Thymus (tissue), 11 donors: ENCODE measurements at regions not wholly inside any gene's neighbourhood (a gene's known extent, or its start where the extent isn't known, plus 50 kb on each side); places are given as distances from the start of the nearest gene placed in this dataset.
"Not testable (repeated sequence)": the region's sequence is repeated elsewhere in the genome, so short reads cannot be mapped to it uniquely, and the experiment has no call there.

Experiments used
- DNase-seq, 9 donors: peaks; one replicate each; pipeline ENCODE4 v3.0.0-alpha.2; 2013; ENCODE audit warnings: low spot score in 9 of 9, low read depth in 6 of 9, missing footprints in 1 of 9
- H3K27ac ChIP-seq, 2 donors: one replicate each; pipeline ENCODE4 v1.5.1; 2013; ENCODE audit warnings: control low read depth in 1 of 2, low read depth in 1 of 2, low read length in 1 of 2, mild to moderate bottlenecking in 1 of 2, moderate library complexity in 1 of 2
- H3K27me3 ChIP-seq, 2 donors: one replicate each; pipeline ENCODE4 v1.5.1; 2013; ENCODE audit warnings: low read length in 1 of 2; ENCODE audit not compliant: control insufficient read depth in 2 of 2, insufficient read depth in 1 of 2
- H3K36me3 ChIP-seq, 2 donors: one replicate each; pipeline ENCODE4 v1.5.1; 2013; ENCODE audit warnings: low read length in 1 of 2, mild to moderate bottlenecking in 1 of 2, moderate library complexity in 1 of 2; ENCODE audit not compliant: control insufficient read depth in 2 of 2, insufficient read depth in 2 of 2
- H3K4me1 ChIP-seq, 2 donors: one replicate each; pipeline ENCODE4 v1.5.1; 2013; ENCODE audit warnings: low read length in 2 of 2; ENCODE audit not compliant: control insufficient read depth in 2 of 2, insufficient read depth in 2 of 2
- H3K4me3 ChIP-seq, 2 donors: one replicate each; pipeline ENCODE4 v1.5.1; 2013; ENCODE audit warnings: low read length in 2 of 2, control low read depth in 1 of 2, mild to moderate bottlenecking in 1 of 2
- H3K9me3 ChIP-seq, 2 donors: one replicate each; pipeline ENCODE4 v1.5.1; 2013; ENCODE audit warnings: low read length in 1 of 2, mild to moderate bottlenecking in 1 of 2; ENCODE audit not compliant: control insufficient read depth in 2 of 2, insufficient read depth in 1 of 2
- WGBS: extraction: QIAGEN DNeasy Blood & Tissue Kit; methylation state at CpG from one replicate; pipeline ENCODE4 v1.1.7; 2013; 5-methylcytosine and 5-hydroxymethylcytosine counted together
- donor health status: healthy.

DNA sequence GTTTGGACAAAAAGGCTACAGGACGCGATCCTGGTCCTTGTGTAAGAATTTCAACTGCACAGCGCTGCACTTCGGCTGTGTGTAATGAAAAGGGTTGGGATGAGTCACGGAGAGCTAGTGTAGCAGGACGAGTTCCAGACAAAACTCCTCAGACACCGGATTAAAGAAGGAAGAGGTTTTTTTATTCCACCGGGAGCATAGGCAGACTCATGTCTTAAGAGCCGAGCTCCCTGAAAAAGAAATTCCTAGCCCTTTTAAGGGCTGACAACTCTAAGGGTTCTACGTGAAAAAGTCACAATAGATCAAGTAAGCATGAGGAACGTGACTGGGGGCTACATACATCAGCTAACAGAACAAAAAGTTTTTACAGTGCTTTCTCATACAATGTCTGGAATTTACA lies 54.8 kb upstream of the FAM90A1 start:
- DNase-seq, result not testable (repeated sequence)

DNA sequence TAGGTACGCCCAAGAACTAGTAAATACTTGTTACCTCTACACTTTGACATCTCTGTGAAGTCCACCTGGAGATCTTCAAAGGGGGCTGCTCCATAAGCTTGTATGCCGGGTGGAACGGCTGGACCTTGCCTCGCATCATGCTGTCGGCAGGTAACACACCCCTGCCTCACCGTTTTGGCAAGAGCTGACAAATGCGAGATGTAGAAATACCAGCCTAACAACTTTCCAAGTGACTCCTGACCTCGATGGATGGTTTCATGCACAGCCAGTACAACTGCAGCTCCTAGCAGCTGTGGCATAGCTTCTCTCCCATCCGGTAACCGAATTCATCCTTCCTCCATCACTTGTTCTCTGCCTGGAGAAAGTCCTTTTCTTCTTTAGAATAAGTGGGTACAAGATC lies 58.3 kb upstream of the FAM90A1 start:
- not testable (repeated sequence) for H3K4me3 ChIP-seq, H3K4me1 ChIP-seq, DNase-seq, H3K36me3 ChIP-seq, H3K27me3 ChIP-seq, H3K9me3 ChIP-seq, H3K27ac ChIP-seq
- 93% methylated on average over 10 of the region's 10 CpGs for WGBS

More for the DNA sequence above, 54.8 kb upstream of the FAM90A1 start:
- not testable (repeated sequence) for H3K4me1 ChIP-seq, H3K27me3 ChIP-seq, H3K4me3 ChIP-seq, H3K36me3 ChIP-seq, H3K27ac ChIP-seq, H3K9me3 ChIP-seq
- 91% methylated on average over 10 of the region's 11 CpGs for WGBS

DNA sequence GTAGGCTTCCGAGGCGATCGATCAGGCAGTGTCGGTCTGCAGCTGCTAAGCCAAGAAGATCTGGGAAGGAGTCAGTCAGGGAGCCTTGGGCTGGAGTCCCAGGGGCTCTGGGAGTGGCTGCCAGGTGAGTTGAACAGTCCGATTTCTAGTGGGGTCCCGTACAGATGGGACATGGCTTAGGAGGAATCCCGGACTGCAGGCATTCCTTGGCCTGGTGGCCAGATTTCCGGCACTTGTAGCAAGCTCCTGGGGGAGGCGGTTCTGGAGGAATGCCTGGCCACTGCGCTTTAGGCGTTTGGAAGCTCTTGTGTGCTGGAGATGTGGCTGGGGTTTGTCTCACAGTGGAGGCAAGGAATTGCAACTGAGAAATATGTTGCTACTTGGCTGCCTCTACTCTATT lies 64.3 kb upstream of the FAM90A1 start:
- H3K4me1 ChIP-seq, H3K27ac ChIP-seq, H3K27me3 ChIP-seq, H3K4me3 ChIP-seq, H3K9me3 ChIP-seq, H3K36me3 ChIP-seq, DNase-seq: not testable (repeated sequence)
- WGBS, result 98% methylated on average over 11 of the region's 11 CpGs

DNA sequence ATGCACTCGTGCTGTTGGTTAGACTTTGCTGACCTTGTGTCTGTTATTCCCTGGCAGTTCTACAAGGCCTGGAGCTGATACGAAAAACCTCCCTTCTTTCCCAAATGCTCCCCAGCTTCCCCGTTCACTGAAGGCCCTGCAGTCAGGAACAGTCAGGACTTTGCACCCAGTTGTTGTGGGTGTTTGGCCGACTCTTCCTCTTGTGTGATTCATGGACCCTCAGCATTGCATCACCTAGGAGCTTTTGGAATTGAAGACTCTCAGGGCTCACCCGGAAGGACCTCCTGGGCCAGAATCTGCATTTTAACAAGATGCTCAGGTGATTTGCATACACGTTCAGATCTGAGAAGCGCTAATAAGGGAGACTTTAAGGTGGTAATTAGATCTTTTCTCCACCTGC lies 67.2 kb upstream of the FAM90A1 start:
- not testable (repeated sequence) for H3K27ac ChIP-seq, H3K9me3 ChIP-seq, H3K36me3 ChIP-seq, DNase-seq, H3K4me3 ChIP-seq, H3K4me1 ChIP-seq, H3K27me3 ChIP-seq
- 97% methylated on average over 6 of the region's 7 CpGs for WGBS

DNA sequence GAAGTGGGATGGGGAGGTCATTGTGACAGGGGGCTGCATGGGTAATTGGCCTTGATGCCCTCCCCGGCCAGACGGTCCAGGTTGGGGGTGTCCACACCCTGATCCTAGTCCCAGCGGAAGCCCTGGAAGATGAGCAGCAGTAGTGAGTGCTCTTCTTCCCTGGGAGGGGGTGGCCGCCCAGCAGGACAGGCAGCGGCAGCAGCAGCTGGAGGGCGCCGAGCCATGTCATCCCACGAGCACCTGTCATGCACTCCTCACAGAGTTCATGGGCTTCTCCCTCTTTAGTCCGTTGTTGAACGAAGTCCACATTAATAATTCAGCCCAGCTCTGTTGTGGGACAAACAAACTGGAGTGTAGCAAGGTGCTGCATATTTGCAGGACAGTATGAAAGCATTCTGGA lies 81.2 kb upstream of the FAM90A1 start:
- H3K9me3 ChIP-seq, H3K27ac ChIP-seq, H3K4me1 ChIP-seq, H3K4me3 ChIP-seq, H3K36me3 ChIP-seq, DNase-seq, H3K27me3 ChIP-seq: not testable (repeated sequence)
- WGBS, result 60% methylated on average over 8 of the region's 10 CpGs

DNA sequence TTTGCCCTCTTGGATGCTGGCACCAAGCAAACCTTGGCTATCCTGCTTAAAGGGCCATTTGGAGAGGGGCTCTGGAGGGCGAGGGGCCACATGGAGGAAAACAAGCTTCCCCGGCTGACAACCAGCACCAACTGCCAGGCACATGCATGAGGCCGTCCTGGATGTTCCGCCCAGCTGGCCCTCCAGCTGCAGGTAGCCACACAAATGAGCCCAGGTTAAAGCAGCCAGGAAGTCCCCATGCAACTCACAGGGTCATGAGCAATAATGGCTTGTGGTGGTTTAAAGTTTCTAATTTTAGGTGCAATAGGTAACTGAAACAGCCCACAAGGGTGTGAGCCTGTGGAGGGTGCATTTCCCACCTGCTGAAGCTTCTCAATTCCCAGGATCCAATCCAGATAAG lies 88.6 kb upstream of the FAM90A1 start:
- not testable (repeated sequence) for H3K4me3 ChIP-seq, H3K27ac ChIP-seq, DNase-seq, H3K9me3 ChIP-seq, H3K36me3 ChIP-seq, H3K27me3 ChIP-seq
- peaks cover 3 to 25% of the 10 kb centered on the region in 2 donors for H3K4me1 ChIP-seq
- 89% methylated on average over 4 of the region's 4 CpGs for WGBS

DNA sequence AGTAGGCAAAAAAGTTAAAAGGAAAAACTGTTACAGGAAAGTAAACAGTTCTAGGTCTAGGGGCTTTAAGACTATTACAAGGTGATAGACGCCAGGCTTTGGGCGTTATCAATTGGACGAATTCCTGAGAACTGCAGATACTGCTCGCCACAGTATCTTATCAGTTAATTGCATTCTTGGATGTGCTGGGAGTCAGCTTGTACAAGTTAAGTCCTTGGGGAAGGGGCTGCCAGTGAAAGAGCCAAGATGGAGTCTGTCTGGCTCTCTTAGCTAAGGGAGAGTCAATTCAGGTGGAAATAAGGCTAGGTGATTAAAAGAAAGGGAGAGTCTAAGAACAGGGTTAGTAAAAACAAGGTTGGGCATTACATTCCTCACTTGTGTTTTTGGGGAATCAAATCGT lies 90.3 kb upstream of the FAM90A1 start:
- DNase-seq, H3K36me3 ChIP-seq, H3K9me3 ChIP-seq, H3K4me3 ChIP-seq, H3K27me3 ChIP-seq, H3K27ac ChIP-seq: not testable (repeated sequence)
- WGBS, result 97% methylated on average over 5 of the region's 5 CpGs
- H3K4me1 ChIP-seq, result peaks cover 4 to 31% of the 10 kb centered on the region in 2 donors

DNA sequence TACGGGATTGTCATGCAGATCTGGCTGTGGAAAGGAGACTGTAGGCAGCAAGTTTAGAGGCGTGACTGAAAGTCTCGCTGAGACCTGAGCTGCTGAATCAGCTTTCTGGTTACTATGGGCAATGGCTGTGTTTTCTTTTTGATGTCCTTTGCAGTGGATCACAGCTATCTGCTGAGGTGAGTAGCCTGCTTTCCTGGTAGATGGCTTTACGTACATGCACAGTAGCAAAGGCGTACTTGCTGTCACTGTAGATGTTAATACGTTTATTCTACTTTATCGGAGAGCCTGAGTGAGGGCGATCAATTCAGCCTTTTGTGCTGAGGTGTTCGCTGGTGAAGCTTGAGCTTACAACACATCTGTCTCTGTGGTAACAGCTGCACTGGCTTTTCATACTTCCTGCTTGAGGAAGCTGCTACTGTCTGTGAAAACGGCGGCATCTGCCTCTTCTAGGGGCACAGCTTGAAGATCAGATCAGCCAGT lies 92.9 kb upstream of the FAM90A1 start:
- not testable (repeated sequence) for H3K27me3 ChIP-seq, H3K36me3 ChIP-seq, H3K9me3 ChIP-seq
- DNase-seq, result peak; percentile 52 to 90 (median 68)
- peak overlapping the region; percentile 27 to 35 for H3K4me3 ChIP-seq
- peak overlapping the region in 1 of 2 donors; percentile 94 for H3K27ac ChIP-seq
- 6% methylated on average over 11 of the region's 11 CpGs for WGBS
- peaks cover 4 to 28% of the 10 kb centered on the region in 2 donors for H3K4me1 ChIP-seq

DNA sequence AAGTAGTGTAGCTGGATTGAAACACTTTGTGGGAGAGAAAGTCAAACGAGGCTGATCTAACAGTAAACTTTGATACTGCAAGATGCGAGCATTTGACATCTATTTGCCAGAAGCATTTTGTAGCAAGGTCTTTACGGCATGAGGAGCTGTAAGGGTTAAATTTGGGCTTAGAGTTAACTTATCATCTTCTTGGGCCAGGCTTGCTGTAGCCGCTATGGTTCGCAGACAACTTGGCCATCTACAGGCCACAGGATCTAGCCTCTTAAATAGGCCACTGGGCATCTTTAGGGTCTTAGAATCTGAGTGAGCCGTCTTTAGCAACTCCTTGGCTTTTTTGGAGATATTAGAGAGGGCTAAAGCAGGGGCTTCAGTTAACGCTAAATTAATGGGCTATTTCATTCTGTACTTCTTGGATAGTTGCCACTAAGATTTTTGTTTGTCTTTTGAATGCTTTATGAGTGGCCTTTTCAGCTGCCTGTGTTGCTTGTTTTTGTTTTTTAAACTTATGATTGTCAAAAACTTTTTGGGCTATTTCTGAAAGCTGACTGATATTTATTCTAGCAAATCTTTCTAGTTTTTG lies 93.5 kb upstream of the FAM90A1 start:
- not testable (repeated sequence) for H3K4me3 ChIP-seq, H3K36me3 ChIP-seq, H3K27me3 ChIP-seq, H3K9me3 ChIP-seq
- Histone ChIP-seq H3K27ac (peak overlapping the region in 1 of 2 donors; percentile 94), H3K4me1 (peaks cover 4 to 28% of the 10 kb centered on the region in 2 donors)
- 72% methylated on average over 7 of the region's 7 CpGs for WGBS
- DNase-seq, result peak in 2 of 9 donors; percentile 10 to 27
